Spleen (tissue), 11 donors: ENCODE measurements at regions not wholly inside any gene's neighbourhood (a gene's known extent, or its start where the extent isn't known, plus 50 kb on each side); places are given as distances from the start of the nearest gene placed in this dataset.

ENCODE experiments used
- DNase-seq: peaks from one replicate; pipeline ENCODE4 v3.0.0-alpha.2; 2020
- H3K27ac ChIP-seq, 8 donors: fragments of 200-600 bp; sonication (generic) in 7 of 8; 1 replicate in 4 of 8; 2 replicates in 4 of 8; pipeline versions ENCODE4 v1.5.0 to v1.8.0; 2016 to 2021; ENCODE audit warnings: inconsistent platforms in 4 of 8, mild to moderate bottlenecking in 4 of 8, moderate library complexity in 1 of 8
- H3K27me3 ChIP-seq, 7 donors: fragments of 200-600 bp; sonication (generic) in 6 of 7; replicated peaks in 1 of 7; 1 replicate in 4 of 7; 2 replicates in 3 of 7; pipeline versions ENCODE4 v1.5.0 to v1.8.0; 2016 to 2021; ENCODE audit warnings: inconsistent platforms in 3 of 7, mild to moderate bottlenecking in 1 of 7
- H3K36me3 ChIP-seq, 6 donors: fragments of 200-600 bp; sonication (generic) in 5 of 6; 1 replicate in 4 of 6; 2 replicates in 2 of 6; pipeline versions ENCODE4 v1.5.0 to v1.8.0; 2016 to 2021; ENCODE audit warnings: inconsistent platforms in 2 of 6
- H3K4me1 ChIP-seq, 6 donors: fragments of 200-600 bp; sonication (generic) in 5 of 6; 1 replicate in 3 of 6; 2 replicates in 3 of 6; pipeline versions ENCODE4 v1.5.0 to v1.8.0; 2016 to 2021; ENCODE audit warnings: inconsistent platforms in 3 of 6
- H3K4me3 ChIP-seq, 8 donors: fragments of 200-600 bp; sonication (generic) in 7 of 8; 1 replicate in 4 of 8; 2 replicates in 4 of 8; pipeline versions ENCODE4 v1.5.0 to v1.8.0; 2016 to 2021; ENCODE audit warnings: inconsistent platforms in 4 of 8, mild to moderate bottlenecking in 4 of 8, moderate library complexity in 2 of 8
- H3K9me3 ChIP-seq, 8 donors: fragments of 200-600 bp; sonication (generic) in 7 of 8; 1 replicate in 4 of 8; 2 replicates in 4 of 8; pipeline versions ENCODE4 v1.5.0 to v1.8.0; 2016 to 2021; ENCODE audit warnings: inconsistent platforms in 4 of 8
- POLR2A ChIP-seq, 3 donors: fragments of 450-650 bp; IDR thresholded peaks; one replicate each; pipeline ENCODE4 v1.5.1; 2017; ENCODE audit warnings: antibody characterized with exemption in 3 of 3, mild to moderate bottlenecking in 1 of 3
- POLR2AphosphoS5 ChIP-seq, 3 donors: sonication (generic); formaldehyde crosslinking; IDR thresholded peaks; one replicate each; pipeline ENCODE4 v1.5.1; 2017; ENCODE audit warnings: antibody characterized with exemption in 3 of 3
- WGBS, 5 donors: extraction: QIAGEN DNeasy Blood & Tissue Kit in 3 of 5; methylation state at CpG; one replicate each; pipeline versions ENCODE4 v1.1.5 to v1.1.7; 2013 to 2018; 5-methylcytosine and 5-hydroxymethylcytosine counted together
- intact Hi-C: fragments of 100-400 bp; cut with DNase I; formaldehyde crosslinking; loops from one replicate; pipeline ENCODE4 v1.15.0; 2023; ENCODE audit warnings: low total_unique reads
- TF ChIP-seq, protein P1 (sequence below), 11 experiments: fragments of 200-600 bp in 7 of 11; fragments of 450-650 bp in 4 of 11; sonication (generic) in 4 of 11; IDR thresholded peaks in 8 of 11; conservative IDR thresholded peaks in 3 of 11; 1 replicate in 7 of 11; 2 replicates in 4 of 11; pipeline versions ENCODE4 v1.4.0 to v1.8.0; 2016 to 2021; ENCODE audit warnings: antibody characterized with exemption in 11 of 11, inconsistent platforms in 4 of 11, mild to moderate bottlenecking in 1 of 11
- donor health status: healthy with polysubstance abuse.
- donor health status: DM: no; HTN: no; CAD: no; lungs with moderate emphysema.
- donor health status: DM: no; HTN: no; CAD: no.
- donor health status: Bipolar disorder and iron deficiency.
- donor health status: healthy.
- donor health status: DM: no; HTN: no; CAD: no.
- donor health status: DM: yes; HTN: yes; CAD: no.

DNA sequence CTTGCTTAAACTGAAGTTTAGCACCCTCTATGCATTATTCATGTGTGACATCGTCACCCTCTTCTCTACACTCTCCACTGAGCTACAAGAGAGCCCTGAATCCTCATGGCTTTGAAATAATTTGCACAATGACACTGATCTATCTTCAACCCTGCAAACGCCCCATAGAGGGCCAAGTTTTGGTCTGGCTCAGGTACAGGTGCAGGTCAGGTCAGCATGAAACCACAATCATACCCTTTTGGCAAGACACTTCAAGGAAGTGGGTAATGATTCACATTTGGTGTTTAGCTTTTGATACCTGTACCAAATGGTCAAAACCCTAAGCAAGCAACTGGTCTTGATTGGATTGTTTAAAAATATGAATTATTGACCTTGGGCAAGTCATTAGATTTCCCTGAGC, 122.2 kb upstream of the CADM1 start:
- H3K36me3 ChIP-seq, result no peaks in the 10 kb centered on the region
- peaks cover 0 to 15% (median 5%) of the 10 kb centered on the region in 6 donors for H3K4me1 ChIP-seq
- intact Hi-C loops, result no loop called here
- WGBS, 5 donors, result 63 to 87% (median 71%) methylated on average over 2 of the region's 2 CpGs
- peaks cover 0 to 22% (median 0%) of the 10 kb centered on the region in 7 donors for H3K27me3 ChIP-seq
- TF ChIP-seq POLR2A (IDR thresholded peaks at IDR 0.05), result no peak
- TF ChIP-seq, protein P1, sequence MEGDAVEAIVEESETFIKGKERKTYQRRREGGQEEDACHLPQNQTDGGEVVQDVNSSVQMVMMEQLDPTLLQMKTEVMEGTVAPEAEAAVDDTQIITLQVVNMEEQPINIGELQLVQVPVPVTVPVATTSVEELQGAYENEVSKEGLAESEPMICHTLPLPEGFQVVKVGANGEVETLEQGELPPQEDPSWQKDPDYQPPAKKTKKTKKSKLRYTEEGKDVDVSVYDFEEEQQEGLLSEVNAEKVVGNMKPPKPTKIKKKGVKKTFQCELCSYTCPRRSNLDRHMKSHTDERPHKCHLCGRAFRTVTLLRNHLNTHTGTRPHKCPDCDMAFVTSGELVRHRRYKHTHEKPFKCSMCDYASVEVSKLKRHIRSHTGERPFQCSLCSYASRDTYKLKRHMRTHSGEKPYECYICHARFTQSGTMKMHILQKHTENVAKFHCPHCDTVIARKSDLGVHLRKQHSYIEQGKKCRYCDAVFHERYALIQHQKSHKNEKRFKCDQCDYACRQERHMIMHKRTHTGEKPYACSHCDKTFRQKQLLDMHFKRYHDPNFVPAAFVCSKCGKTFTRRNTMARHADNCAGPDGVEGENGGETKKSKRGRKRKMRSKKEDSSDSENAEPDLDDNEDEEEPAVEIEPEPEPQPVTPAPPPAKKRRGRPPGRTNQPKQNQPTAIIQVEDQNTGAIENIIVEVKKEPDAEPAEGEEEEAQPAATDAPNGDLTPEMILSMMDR (IDR thresholded peaks at IDR 0.05 in 8 of 11, conservative IDR thresholded peaks at IDR 0.05 in 3 of 11), result no peak
- TF ChIP-seq POLR2AphosphoS5 (IDR thresholded peaks at IDR 0.05), result no peak
- H3K9me3 ChIP-seq, result no peaks in the 10 kb centered on the region
- no peak for DNase-seq
- no peak overlapping the region for H3K4me3 ChIP-seq
- H3K27ac ChIP-seq, result no peak overlapping the region

- WGBS, 5 donors, result 83 to 92% (median 88%) methylated on average over 5 of the region's 5 CpGs
- intact Hi-C loops, result no loop called here
- Histone ChIP-seq H3K9me3 (no peaks in the 10 kb centered on the region), H3K27me3 (peaks cover 0 to 13% (median 0%) of the 10 kb centered on the region in 7 donors), H3K27ac (no peak overlapping the region), H3K4me1 (peaks cover 0 to 15% (median 5%) of the 10 kb centered on the region in 6 donors), H3K36me3 (no peaks in the 10 kb centered on the region), H3K4me3 (no peak overlapping the region)
- no peak for DNase-seq
- no peak for TF ChIP-seq POLR2AphosphoS5 (IDR thresholded peaks at IDR 0.05)
- no peak for TF ChIP-seq POLR2A (IDR thresholded peaks at IDR 0.05)
- TF ChIP-seq, protein P1 (IDR thresholded peaks at IDR 0.05 in 8 of 11, conservative IDR thresholded peaks at IDR 0.05 in 3 of 11), result no peak
Observed at GRCh38 chr11:115625502-115625901, 121.3 kb upstream of the CADM1 start.

GRCh38 chr11:115624065-115624464, 119.8 kb upstream of the CADM1 start:
- intact Hi-C loops, result no loop called here
- H3K36me3 ChIP-seq, result no peaks in the 10 kb centered on the region
- 88 to 90% (median 89%) methylated on average over 7 of the region's 7 CpGs for WGBS, 5 donors
- DNase-seq, result no peak
- H3K9me3 ChIP-seq, result no peaks in the 10 kb centered on the region
- H3K27ac ChIP-seq, result no peak overlapping the region
- peaks cover 0 to 9% (median 0%) of the 10 kb centered on the region in 7 donors for H3K27me3 ChIP-seq
- H3K4me3 ChIP-seq, result no peak overlapping the region
- TF ChIP-seq POLR2A (IDR thresholded peaks at IDR 0.05), result no peak
- TF ChIP-seq, protein P1 (IDR thresholded peaks at IDR 0.05 in 8 of 11, conservative IDR thresholded peaks at IDR 0.05 in 3 of 11), result no peak
- no peak for TF ChIP-seq POLR2AphosphoS5 (IDR thresholded peaks at IDR 0.05)
- H3K4me1 ChIP-seq, result peaks cover 0 to 15% (median 5%) of the 10 kb centered on the region in 6 donors

GRCh38 chr11:115623021-115623451, 118.8 kb upstream of the CADM1 start:
- intact Hi-C loops, result no loop called here
- Histone ChIP-seq H3K4me1 (peaks cover 0 to 16% (median 5%) of the 10 kb centered on the region in 6 donors), H3K36me3 (no peaks in the 10 kb centered on the region), H3K27me3 (peaks cover 0 to 9% (median 0%) of the 10 kb centered on the region in 7 donors), H3K27ac (peak overlapping the region in 6 of 8 donors; percentile 37 to 71 (median 48)), H3K4me3 (no peak overlapping the region), H3K9me3 (peaks cover 0 to 7% (median 0%) of the 10 kb centered on the region in 8 donors)
- 28 to 45% (median 35%) methylated on average over 9 of the region's 9 CpGs for WGBS, 5 donors
- peak; percentile 80 for DNase-seq
- TF ChIP-seq POLR2A (IDR thresholded peaks at IDR 0.05) (no peak), POLR2AphosphoS5 (IDR thresholded peaks at IDR 0.05) (peak; percentile 68 to 76 (median 72))
- TF ChIP-seq, protein P1 (IDR thresholded peaks at IDR 0.05 in 8 of 11, conservative IDR thresholded peaks at IDR 0.05 in 3 of 11), result no peak
